ENCODE measurements at regions not wholly inside any gene's neighbourhood (a gene's known extent, or its start where the extent isn't known, plus 50 kb on each side); places are given as distances from the start of the nearest gene placed in this dataset.

GRCh38 chr11:22431106-22431505 lies 92.9 kb downstream of the SLC17A6 start:
- Histone ChIP-seq H3K79me2 (ENCODE audit: insufficient read depth, low read depth, low read length) (no peaks in the 10 kb centered on the region), H3K36me3 (ENCODE audit: insufficient read depth, low read length) (no peaks in the 10 kb centered on the region), H3K4me2 (ENCODE audit: low read length) (no peak overlapping the region), H3K27ac (ENCODE audit: low read depth, low read length, poor library complexity, severe bottlenecking) (no peak overlapping the region), H4K20me1 (ENCODE audit: insufficient read depth, low read length) (no peaks in the 10 kb centered on the region), H3K4me1 (ENCODE audit: insufficient read depth, low read length, poor library complexity, severe bottlenecking) (no peaks in the 10 kb centered on the region), H2AFZ (ENCODE audit: low read length) (no peak overlapping the region), H3K4me3 (ENCODE audit: low read depth, low read length, poor library complexity, severe bottlenecking) (no peak overlapping the region), H3K9me2 (ENCODE audit: insufficient read depth, low read length) (no peaks in the 10 kb centered on the region), H3K9me3 (ENCODE audit: low read length) (no peaks in the 10 kb centered on the region)
- CTCF ChIA-PET (ENCODE audit: unreplicated experiment) = no interaction called here
- intact Hi-C loops (cut with micrococcal nuclease; ENCODE audit: unreplicated experiment) = no loop called here
- no peak for DNase-seq (ENCODE audit: low spot score)
- TF ChIP-seq, protein P1, sequence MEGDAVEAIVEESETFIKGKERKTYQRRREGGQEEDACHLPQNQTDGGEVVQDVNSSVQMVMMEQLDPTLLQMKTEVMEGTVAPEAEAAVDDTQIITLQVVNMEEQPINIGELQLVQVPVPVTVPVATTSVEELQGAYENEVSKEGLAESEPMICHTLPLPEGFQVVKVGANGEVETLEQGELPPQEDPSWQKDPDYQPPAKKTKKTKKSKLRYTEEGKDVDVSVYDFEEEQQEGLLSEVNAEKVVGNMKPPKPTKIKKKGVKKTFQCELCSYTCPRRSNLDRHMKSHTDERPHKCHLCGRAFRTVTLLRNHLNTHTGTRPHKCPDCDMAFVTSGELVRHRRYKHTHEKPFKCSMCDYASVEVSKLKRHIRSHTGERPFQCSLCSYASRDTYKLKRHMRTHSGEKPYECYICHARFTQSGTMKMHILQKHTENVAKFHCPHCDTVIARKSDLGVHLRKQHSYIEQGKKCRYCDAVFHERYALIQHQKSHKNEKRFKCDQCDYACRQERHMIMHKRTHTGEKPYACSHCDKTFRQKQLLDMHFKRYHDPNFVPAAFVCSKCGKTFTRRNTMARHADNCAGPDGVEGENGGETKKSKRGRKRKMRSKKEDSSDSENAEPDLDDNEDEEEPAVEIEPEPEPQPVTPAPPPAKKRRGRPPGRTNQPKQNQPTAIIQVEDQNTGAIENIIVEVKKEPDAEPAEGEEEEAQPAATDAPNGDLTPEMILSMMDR (conservative IDR thresholded peaks at IDR 0.05; ENCODE audit: low read length) = no peak
- no peak for TF ChIP-seq EZH2phosphoT487 (IDR thresholded peaks at IDR 0.05; ENCODE audit: borderline replicate concordance, low read depth, low read length)
- BruUV-seq (replicated peaks) = no TSS peak
- POLR2A ChIA-PET = no interaction called here

- Histone ChIP-seq H3K9me2 (ENCODE audit: insufficient read depth, low read length) (no peaks in the 10 kb centered on the region), H3K36me3 (ENCODE audit: insufficient read depth, low read length) (no peaks in the 10 kb centered on the region), H3K4me3 (ENCODE audit: low read depth, low read length, poor library complexity, severe bottlenecking) (no peak overlapping the region), H3K79me2 (ENCODE audit: insufficient read depth, low read depth, low read length) (no peaks in the 10 kb centered on the region), H3K4me1 (ENCODE audit: insufficient read depth, low read length, poor library complexity, severe bottlenecking) (no peaks in the 10 kb centered on the region), H3K27ac (ENCODE audit: low read depth, low read length, poor library complexity, severe bottlenecking) (no peak overlapping the region), H3K4me2 (ENCODE audit: low read length) (no peak overlapping the region), H2AFZ (ENCODE audit: low read length) (no peak overlapping the region), H4K20me1 (ENCODE audit: insufficient read depth, low read length) (no peaks in the 10 kb centered on the region), H3K9me3 (ENCODE audit: low read length) (no peaks in the 10 kb centered on the region)
- no peak for TF ChIP-seq EZH2phosphoT487 (IDR thresholded peaks at IDR 0.05; ENCODE audit: borderline replicate concordance, low read depth, low read length)
- TF ChIP-seq, protein P1 (conservative IDR thresholded peaks at IDR 0.05; ENCODE audit: low read length) = no peak
- ChIA-PET POLR2A (no interaction called here), CTCF (ENCODE audit: unreplicated experiment) (no interaction called here)
- no peak for DNase-seq (ENCODE audit: low spot score)
- no TSS peak for BruUV-seq (replicated peaks)
- intact Hi-C loops (cut with micrococcal nuclease; ENCODE audit: unreplicated experiment) = no loop called here
Observed at GRCh38 chr11:22430639-22431038, 92.5 kb downstream of the SLC17A6 start.

DNA sequence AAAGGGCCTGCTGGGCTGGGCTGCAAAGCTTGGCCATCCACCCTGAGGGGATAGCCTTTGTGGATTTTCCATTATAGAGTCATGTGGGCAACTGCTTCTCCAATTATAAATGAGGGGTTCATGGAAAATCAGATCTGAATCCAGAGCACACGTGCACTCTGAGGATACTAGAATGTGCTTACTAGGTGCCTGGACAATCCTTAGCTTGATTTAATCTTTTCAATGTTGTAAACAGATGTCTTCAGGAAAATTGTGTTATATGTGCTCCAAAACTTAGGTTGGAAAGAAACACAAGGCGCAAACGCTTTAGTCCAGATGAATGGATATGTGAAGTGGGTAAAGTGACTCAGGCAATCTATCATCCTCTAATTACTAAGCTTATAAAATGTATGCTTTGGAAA lies 92.0 kb downstream of the SLC17A6 start:
- no peak overlapping the region for H3K4me3 ChIP-seq (ENCODE audit: low read depth, low read length, poor library complexity, severe bottlenecking)
- no peak for DNase-seq (ENCODE audit: low spot score)
- no peak for TF ChIP-seq EZH2phosphoT487 (IDR thresholded peaks at IDR 0.05; ENCODE audit: borderline replicate concordance, low read depth, low read length)
- TF ChIP-seq, protein P1 (conservative IDR thresholded peaks at IDR 0.05; ENCODE audit: low read length) = no peak
- H4K20me1 ChIP-seq (ENCODE audit: insufficient read depth, low read length) = no peaks in the 10 kb centered on the region
- POLR2A ChIA-PET = no interaction called here
- H3K27ac ChIP-seq (ENCODE audit: low read depth, low read length, poor library complexity, severe bottlenecking) = no peak overlapping the region
- H3K9me3 ChIP-seq (ENCODE audit: low read length) = no peaks in the 10 kb centered on the region
- no peaks in the 10 kb centered on the region for H3K9me2 ChIP-seq (ENCODE audit: insufficient read depth, low read length)
- CTCF ChIA-PET (ENCODE audit: unreplicated experiment) = no interaction called here
- intact Hi-C loops (cut with micrococcal nuclease; ENCODE audit: unreplicated experiment) = no loop called here
- H3K4me2 ChIP-seq (ENCODE audit: low read length) = no peak overlapping the region
- H3K4me1 ChIP-seq (ENCODE audit: insufficient read depth, low read length, poor library complexity, severe bottlenecking) = no peaks in the 10 kb centered on the region
- H3K79me2 ChIP-seq (ENCODE audit: insufficient read depth, low read depth, low read length) = no peaks in the 10 kb centered on the region
- BruUV-seq (replicated peaks) = no TSS peak
- no peaks in the 10 kb centered on the region for H3K36me3 ChIP-seq (ENCODE audit: insufficient read depth, low read length)
- H2AFZ ChIP-seq (ENCODE audit: low read length) = no peak overlapping the region
